Stimulated activated CD4-positive, alpha-beta T cell treated with anti-CD3 and anti-CD28 coated beads, Interleukin-2, amount 100 ng/mL, for 24 hours (primary cell): ENCODE measurements at regions not wholly inside any gene's neighbourhood (a gene's known extent, or its start where the extent isn't known, plus 50 kb on each side); places are given as distances from the start of the nearest gene placed in this dataset.
A peak's percentile ranks its signal among the peaks of the same experiment; 100 is the strongest.

Experiments
- DNase-seq, 2 donors: peaks; one replicate each; pipeline ENCODE4 v3.0.0-alpha.2; 2020

DNA sequence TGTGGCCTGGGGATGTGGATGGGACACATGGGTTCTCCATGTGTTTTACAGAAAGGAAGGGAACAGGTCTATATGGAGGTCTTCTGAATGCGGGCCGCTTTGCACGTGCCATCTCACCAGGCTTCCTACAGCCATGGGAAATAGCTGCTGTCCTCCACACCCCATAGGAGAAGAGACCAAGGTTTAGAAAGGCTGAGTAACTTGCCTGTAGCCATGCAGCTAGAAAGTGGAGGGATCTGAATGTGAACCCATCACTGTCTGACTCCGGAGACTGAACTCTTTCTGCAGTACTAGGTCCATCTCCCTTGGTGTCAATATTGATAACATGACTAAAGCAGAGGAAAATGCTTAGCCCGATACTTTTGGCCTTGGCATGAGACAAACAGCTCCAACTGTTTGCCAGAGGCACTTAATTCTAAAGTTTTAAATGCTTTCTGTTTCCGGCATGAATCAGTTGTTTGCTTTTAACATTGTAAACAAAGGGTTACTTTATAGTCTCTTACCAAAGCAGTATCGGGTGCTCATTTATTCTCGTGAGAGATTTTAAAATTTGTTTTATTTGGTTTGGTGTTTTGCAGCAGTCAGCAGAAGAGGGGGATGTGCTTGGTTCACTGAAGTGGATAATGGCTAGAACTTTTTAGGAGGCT is 64.8 kb upstream of the LOXL4 start:
- no peak for DNase-seq

DNA sequence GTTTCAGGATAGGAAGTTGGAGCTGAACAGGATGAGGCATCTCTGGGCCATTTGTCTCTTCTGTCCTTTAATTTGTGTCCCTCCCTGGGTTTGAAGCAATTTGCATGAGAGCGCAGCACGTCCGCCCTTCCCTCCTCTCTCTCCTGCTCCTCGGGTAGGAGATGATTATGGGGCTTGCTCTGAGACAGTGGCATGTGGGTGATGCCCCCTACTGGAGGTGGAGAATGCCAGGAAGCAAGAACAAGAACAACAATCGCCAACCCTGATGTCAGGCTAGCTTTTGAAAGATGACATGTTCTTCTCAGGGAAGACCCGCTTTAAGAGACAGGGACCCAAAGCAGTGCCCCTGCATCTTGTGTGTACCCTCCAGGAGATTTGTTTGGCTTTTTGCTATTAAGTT is 63.9 kb upstream of the LOXL4 start:
- DNase-seq, result peak in 1 of 2 donors; percentile 8

DNA sequence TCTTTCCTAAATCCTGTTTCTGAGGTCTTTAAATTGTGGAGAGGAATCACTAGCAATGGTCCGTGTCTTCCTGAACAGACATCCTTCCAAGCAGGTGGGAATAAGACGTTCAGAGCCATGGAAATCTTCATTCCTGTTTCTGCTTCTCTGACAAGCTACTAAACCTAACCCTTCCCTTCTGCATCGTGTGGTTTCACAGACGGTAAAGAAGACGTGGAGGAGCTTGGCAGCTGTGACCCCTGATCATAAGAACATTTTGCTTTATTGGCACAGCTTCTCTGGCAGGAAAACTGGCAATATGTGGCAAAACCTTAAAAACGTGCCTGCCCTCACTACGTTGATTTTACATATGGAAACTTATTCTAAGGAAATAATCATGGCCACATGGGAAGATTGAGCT is 63.0 kb upstream of the LOXL4 start:
- no peak for DNase-seq

DNA sequence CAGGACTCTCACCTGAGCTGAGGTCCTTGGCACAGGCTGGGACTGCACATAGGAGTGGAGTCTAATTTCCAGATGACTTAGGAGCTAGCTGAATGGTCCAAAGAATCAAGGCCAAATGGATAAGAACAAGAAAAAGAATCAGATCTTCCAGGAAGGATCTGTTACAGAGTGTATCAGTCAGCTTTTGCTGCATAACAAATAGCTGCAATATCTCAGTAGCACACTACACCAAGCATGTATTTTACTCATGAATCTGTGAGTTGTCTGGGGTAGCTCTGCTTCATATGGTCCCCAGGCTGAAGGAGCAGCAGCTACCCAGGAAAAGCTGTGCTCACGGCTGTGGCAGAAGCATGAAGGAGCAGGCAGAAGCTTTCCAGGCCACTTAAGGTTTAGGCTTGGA is 60.6 kb upstream of the LOXL4 start:
- no peak for DNase-seq

DNA sequence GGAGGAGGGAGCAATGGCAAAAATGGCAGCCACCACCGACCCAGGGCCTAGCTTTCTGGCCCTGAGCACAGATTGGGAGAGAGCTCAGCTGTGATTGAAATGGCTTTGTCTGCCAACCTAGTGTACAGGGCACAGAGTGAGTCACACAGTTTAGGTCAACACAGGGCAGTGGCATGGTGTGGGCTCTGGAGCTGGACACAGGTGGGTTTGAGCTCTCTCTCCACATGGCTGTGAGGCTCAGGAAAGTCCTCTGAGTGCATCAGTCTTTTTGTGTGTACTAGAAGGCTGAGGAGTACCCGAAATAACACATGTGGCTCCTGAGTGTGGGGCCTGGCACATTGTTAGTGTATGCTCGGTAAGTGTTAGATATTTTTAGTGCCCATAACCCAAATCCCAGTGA is 60.2 kb upstream of the LOXL4 start:
- no peak for DNase-seq

DNA sequence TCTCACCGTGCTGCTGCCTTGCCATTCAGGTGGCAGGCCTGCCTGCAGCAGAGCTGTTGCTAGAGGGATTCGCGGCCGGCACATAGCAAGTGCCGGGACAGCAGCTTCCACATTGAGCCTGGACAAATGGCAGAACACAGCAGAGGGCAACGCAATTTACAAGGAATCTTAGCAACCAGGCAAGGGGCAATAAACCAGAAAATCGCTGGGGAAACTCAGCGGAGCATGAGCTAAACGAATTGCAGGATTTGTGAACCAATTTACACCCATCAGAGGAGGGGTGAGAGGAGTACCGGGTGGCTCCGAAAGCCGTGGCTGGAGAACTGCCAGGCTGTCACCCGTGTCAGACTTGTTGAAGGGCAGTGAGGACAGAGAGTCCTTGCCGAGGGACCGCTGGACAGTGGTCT is 58.6 kb upstream of the LOXL4 start:
- no peak for DNase-seq

DNA sequence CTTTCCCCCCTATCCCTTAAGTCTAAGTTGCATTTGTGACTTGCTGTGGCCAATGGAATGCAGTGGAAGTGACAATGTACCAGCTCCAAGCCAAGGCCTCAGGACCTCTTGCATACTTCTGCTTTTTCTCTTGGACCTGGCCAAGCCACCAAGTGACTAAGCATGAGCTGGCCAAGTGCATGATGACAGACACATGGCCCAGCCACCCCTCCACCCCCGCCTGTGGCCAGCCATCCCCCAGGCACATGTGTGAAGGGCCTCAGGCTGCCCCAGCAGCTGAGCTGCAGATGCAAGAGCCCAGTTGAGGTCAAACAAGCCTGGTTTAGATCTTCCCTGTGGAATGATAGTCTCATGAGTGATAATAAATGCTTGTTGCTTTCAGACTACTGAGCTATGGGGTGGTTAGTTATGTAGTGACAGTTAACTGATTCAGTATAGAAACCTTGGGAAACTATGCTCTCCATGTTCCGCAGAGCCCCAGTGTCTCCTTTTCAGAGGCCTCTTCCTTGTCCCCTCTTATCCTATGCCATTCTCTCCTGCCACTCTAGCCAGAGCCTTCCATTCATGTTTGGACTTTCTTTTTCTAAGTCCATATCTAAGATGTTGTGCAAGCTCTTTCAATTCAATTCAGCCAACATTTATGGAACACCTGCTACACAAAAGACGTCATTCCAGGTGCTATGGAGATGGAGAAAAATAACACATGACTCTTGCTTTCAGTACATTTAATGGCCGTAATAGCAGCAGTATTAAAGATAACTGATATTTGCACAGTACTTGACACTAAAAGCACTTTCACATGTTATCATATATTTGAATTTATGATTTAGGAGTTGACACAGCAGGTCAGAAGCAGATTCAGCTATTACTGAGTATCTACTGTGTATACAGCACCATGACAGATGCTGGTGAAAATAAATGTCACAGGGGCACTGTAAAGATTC is 55.5 kb upstream of the LOXL4 start:
- DNase-seq, result peak in 1 of 2 donors; percentile 6

DNA sequence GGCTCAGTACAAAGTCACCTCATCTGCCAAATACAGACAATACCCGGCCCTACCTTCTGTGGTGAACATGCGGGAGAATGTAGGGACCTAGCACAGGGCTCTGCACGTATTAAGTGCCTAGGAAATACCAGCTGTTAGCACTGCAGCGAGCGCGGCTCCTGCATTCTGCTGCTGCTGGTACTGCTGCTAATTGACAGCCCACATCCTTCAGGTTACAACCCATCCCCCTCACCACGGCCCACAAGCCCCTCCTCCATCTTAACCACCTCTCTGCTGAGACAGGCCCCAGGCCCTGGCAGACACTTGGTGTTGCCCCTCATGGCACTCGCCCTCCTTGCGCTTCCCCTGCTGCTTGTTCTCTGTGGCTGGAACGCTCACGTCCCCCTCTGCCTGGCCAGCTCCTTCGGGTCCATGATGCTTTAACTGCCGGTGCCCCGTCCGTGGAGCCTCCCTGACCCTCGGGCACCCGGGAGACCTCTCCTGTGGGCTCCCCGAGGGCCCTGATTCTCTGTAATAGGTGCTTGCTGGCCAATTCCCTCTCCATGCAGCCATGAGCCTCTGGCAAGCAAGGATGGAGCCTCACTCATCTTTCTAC is 53.3 kb upstream of the LOXL4 start:
- no peak for DNase-seq

DNA sequence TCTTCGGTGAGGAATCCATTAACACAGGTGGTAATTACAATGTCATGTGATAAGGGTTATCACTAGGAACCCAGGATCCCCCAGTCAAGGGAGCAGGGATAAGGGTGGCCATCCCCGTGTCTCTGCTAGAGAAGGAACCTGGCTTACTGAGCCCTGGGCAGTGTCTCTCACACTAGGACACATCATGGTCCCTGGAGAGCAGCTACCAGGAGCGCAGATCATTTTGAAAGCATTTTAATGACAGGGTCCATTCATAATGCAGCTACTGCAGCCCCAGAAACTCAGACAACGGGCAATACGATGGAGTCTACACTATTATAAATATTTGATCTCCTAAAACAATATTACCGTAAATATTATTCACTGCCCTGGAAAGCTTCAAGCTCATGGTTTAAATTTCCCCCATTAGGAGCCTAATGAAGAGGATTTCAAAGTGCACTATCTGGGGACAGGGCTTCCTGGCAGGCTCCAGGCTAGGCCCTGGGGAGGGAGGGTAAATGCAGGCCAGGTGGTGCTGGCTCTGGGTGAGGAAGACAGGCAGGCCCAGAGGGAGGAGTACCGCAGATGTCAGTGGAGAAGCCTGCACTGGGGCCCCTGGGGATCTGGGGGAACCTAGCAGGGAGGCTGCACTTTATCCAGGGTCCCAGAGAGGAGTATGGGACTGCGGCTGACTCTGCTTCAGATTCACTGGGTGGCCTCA is 52.6 kb upstream of the LOXL4 start:
- no peak for DNase-seq

DNA sequence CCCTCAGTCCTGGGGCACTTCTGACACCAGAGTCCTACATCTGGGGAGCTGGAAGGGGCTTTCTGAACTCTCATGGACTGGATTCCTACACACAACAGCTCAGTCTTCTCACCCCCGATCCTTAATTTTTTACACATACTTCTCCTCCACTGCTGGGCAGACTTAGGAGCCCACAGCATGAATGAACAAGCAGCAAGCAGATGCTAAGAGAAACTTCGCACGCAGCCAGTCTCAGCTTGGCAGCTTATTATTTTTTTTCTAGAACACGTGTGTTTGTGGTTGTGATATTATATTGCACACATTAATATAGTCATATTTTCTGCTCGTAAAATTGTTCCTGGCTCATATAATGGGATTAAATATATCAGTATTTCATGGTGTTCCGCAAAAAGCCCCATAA is 50.9 kb upstream of the LOXL4 start:
- no peak for DNase-seq
